HT-29 (cell line): ENCODE measurements at regions not wholly inside any gene's neighbourhood (a gene's known extent, or its start where the extent isn't known, plus 50 kb on each side); places are given as distances from the start of the nearest gene placed in this dataset.
A peak's percentile ranks its signal among the peaks of the same experiment; 100 is the strongest.
"Not testable (repeated sequence)": the region's sequence is repeated elsewhere in the genome, so short reads cannot be mapped to it uniquely, and the experiment has no call there.

Source experiments
- DNase-seq: peaks from one replicate; pipeline ENCODE4 v3.0.0-alpha.2; 2015; ENCODE audit warnings: low spot score

- DNase-seq = no peak
Measured at GRCh38 chr3:89923921-89924610, 816.6 kb downstream of the EPHA3 start.

DNA sequence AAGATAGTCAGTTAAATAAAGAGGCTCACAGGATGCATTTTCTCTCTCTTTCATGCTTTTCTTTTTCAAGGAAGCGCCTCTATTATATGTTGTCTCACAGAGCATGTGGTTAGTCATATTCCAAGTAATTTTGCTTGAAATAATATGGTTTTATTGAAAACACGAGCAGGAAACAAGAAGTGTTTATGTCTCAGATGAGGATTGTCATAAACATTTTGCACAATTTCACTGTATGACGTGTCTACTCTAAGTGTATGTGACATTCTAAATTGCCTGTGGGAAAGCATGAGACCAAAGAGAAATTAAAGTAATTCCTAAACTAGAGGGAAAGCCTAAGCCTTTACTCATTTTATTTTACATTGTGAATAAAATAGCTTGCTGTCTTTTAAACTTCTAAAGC lies 818.6 kb downstream of the EPHA3 start:
- DNase-seq = no peak

- DNase-seq = no peak
Measured at GRCh38 chr3:89932882-89933281, 825.5 kb downstream of the EPHA3 start.

DNA sequence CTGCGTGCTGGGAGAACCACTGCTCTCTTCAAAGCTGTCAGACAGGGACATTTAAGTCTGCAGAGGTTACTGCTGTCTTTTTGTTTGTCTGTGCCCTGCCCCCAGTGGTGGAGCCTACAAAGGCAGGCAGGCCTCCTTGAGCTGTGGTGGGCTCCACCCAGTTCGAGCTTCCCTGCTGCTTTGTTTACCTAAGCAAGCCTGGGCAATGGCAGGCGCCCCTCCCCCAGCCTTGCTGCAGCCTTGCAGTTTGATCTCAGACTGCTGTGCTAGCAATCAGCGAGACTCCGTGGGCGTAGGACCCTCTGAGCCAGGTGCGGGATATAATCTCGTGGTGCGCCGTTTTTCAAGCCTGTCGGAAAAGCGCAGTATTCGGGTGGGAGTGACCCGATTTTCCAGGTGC lies 837.0 kb downstream of the EPHA3 start:
- not testable (repeated sequence) for DNase-seq

GRCh38 chr3:89946884-89947283 lies 839.5 kb downstream of the EPHA3 start:
- peak; percentile 1 for DNase-seq

DNA sequence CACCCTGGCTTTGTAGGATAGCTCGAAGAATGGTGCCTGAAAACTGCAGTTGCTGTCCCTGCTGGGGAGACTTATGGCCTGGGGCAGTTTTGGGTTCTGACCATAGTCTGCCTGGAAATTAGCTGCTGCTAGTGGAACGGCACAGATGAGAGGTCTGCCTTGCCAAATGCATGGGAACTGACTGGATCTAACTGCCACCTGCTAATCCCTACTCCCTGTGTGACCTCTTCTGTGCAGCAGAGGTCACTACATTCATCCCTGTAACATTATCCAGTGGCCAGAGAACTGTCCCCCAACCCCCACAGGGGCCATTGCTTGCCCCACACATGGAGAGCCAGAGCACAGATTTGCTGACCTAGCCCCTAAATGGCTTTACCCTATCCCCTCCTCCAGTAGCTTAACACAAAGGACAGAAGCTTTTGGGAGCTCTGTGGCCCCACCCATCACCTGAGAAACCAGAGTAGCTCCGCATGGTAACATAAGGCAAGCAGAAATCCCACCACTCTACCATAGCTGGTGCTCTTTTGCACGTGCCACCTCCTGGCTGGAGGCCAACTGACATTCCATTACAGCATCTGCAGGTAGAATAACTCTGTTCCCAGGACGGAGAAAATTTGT lies 840.0 kb downstream of the EPHA3 start:
- DNase-seq = no peak

DNA sequence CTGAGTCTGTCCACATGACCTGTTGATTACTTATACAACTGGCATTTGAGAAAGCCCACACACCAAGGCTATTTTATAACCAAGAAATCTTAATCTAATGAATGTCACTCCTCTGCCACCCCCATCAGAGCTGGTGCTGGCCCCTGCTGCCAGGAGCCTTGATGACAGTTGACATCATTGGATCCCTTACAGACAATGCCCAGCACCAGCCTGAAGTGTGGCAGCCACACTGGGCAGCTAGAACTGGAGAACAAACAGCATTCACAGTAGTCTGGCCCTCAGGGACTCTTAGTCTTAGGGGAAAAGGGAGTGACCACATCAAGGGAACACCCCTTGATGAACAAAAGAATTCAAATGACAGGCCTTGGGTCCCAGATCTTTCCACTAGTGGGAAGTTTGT lies 840.6 kb downstream of the EPHA3 start:
- DNase-seq = no peak

GRCh38 chr3:89950772-89951171 lies 843.4 kb downstream of the EPHA3 start:
- no peak for DNase-seq

DNA sequence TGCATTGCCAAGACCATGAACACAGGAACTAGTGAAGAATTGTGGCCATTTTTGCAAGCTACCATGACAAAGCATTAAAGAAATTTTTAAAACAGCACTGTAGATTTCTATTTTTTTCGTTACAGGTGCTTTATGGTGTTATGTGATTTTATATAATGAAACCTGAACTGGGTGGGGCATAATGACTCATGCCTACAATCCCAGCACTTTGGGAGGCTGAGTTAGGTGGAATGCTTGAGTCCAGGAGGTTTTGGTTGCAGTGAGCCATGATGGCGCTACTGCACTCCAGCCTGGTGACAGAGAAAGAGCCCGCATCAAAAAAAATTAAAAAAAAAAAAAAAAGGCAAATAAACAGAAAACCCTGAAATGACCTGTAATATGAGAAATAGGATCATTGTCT lies 846.7 kb downstream of the EPHA3 start:
- no peak for DNase-seq

GRCh38 chr3:89955156-89955555 lies 847.7 kb downstream of the EPHA3 start:
- DNase-seq = no peak

- no peak for DNase-seq
Measured at GRCh38 chr3:89957451-89957850, 850.0 kb downstream of the EPHA3 start.

GRCh38 chr3:89958163-89958562 lies 850.7 kb downstream of the EPHA3 start:
- not testable (repeated sequence) for DNase-seq

- no peak for DNase-seq
Measured at GRCh38 chr3:89964347-89964746, 856.9 kb downstream of the EPHA3 start.

- DNase-seq = no peak
Measured at GRCh38 chr3:89966877-89967665, 859.6 kb downstream of the EPHA3 start.

GRCh38 chr3:89971329-89971728 lies 863.9 kb downstream of the EPHA3 start:
- no peak for DNase-seq

- DNase-seq = no peak
Measured at GRCh38 chr3:89973156-89973555, 865.7 kb downstream of the EPHA3 start.

DNA sequence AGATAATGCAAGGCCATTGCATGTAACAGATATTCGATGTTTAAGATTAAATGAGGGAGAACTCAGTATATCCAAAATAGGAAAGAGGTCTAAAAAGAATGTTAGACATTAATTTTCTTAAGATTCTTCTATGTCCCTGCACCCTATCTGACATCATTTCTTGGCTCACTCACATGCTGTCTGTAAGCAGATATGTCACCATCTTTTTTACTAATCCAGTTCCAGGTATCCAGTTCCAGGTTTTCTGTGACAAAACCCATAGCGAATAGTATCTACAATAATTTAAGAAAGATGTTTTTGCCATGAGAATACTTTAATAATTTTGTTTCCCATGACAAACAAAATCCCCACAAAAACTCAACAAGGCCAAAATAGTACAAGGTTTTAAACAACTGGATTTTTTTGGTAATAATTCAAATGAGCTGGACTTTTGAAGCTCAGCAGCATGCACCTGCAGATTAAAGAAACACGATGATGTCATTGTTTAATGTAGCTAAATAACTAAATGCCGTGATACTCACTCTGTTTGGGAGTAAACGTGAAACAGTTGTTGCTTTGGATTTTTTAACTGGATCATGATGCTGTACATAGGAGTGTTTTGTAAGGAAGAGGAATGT lies 867.6 kb downstream of the EPHA3 start:
- DNase-seq = no peak

DNA sequence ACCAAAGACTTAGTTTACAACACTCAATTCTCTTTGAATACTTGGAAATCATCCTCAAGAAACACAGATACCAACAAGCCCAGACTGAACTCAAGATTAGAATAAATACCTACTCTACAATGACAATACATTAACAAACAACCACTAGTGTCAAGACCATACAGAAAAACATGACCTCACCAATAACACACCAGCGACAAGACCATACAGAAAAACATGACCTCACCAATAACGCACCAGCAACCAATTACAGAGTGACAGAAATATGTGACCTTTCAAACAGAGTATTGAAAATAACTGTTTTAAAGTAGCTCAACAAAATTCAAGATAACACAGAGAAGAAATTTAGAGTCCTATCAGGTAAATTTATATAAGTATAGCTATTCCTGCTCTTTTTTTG lies 876.0 kb downstream of the EPHA3 start:
- DNase-seq = no peak

GRCh38 chr3:90005281-90005847 lies 897.9 kb downstream of the EPHA3 start:
- DNase-seq = no peak

GRCh38 chr3:90007778-90008499 lies 900.5 kb downstream of the EPHA3 start:
- DNase-seq = no peak

DNA sequence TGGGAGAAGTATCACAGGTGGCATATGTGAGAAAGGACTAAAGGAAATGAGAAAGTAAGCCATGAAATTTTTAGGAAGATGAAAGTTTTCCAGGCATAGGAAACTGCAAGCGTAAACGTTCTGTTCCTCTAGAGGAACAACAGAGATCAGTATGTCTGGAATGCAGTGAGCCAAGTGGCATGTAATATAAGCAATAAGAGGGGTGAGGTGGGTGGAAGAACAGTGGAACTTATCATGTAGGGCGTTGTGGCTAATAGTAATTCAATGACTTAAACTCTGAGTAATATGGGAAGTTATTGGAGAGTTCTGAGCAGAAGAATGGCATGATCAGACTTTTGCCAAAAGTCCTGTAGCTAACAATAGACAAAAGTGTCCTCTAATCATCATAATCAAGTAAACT lies 902.9 kb downstream of the EPHA3 start:
- no peak for DNase-seq
